ENCODE measurements at regions not wholly inside any gene's neighbourhood (a gene's known extent, or its start where the extent isn't known, plus 50 kb on each side); places are given as distances from the start of the nearest gene placed in this dataset.

DNA sequence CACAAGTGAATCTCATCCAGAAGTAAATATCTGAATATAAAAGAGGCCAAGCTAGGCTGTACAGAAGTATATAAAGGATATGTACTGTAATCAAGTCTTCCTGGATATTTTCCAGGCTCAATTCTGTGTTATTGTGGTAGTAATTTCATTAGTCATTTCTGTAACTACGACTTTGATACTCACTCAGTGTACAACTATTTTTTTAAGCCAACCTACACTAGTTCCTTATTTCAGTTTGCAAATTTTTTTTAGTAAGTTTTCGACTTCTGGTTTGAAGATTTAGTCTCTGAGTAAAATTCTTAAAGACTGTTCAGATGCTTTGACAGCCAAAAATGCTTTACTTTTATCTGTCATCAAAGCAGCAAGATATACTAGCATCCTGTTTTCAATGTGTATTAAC, 130.8 kb downstream of the CAPZA3 start:
- no peaks in the 10 kb centered on the region for H3K36me3 ChIP-seq

DNA sequence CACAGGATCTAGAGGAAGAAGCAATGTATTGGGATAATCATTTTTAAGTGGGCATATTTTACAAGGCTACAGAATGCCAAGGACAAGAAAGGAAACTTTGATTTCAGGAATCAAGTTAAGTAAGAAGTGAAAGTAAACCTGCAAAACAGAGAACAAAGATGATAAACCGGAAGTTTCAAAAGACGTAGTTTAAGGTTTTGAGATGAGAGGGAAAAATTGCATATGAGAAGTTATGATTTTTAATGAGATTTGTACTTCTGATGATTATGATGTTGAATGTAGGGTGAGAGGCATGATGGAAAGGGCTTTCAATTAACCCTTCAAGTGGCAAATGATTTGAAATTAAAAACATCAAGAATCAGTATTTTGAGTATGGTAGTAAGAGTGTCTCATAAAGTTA, 134.9 kb downstream of the CAPZA3 start:
- Histone ChIP-seq H3K4me1 (peaks cover 0 to 13% (median 0%) of the 10 kb centered on the region in 4 donors), H3K36me3 (no peaks in the 10 kb centered on the region), H3K27me3 (no peaks in the 10 kb centered on the region), H3K9me3 (no peaks in the 10 kb centered on the region), H3K27ac (no peak overlapping the region), H3K4me3 (no peak overlapping the region)
- DNase-seq, result no peak
- TF ChIP-seq, protein P1, sequence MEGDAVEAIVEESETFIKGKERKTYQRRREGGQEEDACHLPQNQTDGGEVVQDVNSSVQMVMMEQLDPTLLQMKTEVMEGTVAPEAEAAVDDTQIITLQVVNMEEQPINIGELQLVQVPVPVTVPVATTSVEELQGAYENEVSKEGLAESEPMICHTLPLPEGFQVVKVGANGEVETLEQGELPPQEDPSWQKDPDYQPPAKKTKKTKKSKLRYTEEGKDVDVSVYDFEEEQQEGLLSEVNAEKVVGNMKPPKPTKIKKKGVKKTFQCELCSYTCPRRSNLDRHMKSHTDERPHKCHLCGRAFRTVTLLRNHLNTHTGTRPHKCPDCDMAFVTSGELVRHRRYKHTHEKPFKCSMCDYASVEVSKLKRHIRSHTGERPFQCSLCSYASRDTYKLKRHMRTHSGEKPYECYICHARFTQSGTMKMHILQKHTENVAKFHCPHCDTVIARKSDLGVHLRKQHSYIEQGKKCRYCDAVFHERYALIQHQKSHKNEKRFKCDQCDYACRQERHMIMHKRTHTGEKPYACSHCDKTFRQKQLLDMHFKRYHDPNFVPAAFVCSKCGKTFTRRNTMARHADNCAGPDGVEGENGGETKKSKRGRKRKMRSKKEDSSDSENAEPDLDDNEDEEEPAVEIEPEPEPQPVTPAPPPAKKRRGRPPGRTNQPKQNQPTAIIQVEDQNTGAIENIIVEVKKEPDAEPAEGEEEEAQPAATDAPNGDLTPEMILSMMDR (IDR thresholded peaks at IDR 0.05), result no peak
- TF ChIP-seq POLR2AphosphoS5 (IDR thresholded peaks at IDR 0.05) (no peak), POLR2A (IDR thresholded peaks at IDR 0.05) (no peak)
- intact Hi-C loops (cut with DNase I), result no loop called here
- 76 to 89% methylated on average over 2 of the region's 2 CpGs for WGBS, 2 donors

More for the DNA sequence above, 130.8 kb downstream of the CAPZA3 start:
- DNase-seq, result no peak
- Histone ChIP-seq H3K4me1 (peaks cover 0 to 13% (median 0%) of the 10 kb centered on the region in 4 donors), H3K4me3 (no peak overlapping the region), H3K27ac (no peak overlapping the region), H3K27me3 (no peaks in the 10 kb centered on the region), H3K9me3 (no peaks in the 10 kb centered on the region)
- WGBS, 2 donors, result 20 to 36% methylated on average over 2 of the region's 2 CpGs
- no peak for TF ChIP-seq EP300 (IDR thresholded peaks at IDR 0.05)
- no peak for TF ChIP-seq POLR2A (IDR thresholded peaks at IDR 0.05)
- TF ChIP-seq POLR2AphosphoS5 (IDR thresholded peaks at IDR 0.05), result no peak
- TF ChIP-seq, protein P1 (IDR thresholded peaks at IDR 0.05), result no peak
- intact Hi-C loops (cut with DNase I), result no loop called here

DNA sequence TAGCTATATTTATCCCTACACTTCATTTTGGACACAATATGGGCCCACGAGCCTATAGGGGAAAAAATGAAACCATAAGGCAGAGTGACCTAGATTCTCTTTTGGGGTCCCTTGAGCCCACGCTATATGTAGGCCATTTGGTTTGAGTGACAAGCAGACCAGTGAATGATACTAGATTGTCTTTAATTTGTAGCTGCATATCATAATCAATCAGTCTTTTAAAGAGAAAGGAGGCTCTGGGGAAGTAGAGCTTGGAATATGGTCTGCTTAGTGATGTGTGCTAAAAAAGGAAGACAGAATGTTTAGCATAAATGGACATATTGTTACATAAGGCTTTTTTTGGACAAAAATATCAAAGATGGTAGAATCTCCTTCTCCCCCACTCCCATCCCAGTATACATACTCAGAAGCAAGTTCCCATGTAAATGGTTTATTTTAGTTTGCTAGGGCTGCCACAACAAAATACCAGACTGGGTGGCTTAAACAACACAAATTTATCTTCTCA, 140.8 kb downstream of the CAPZA3 start:
- intact Hi-C loops (cut with DNase I), result no loop called here
- Histone ChIP-seq H3K4me3 (no peak overlapping the region), H3K27me3 (no peaks in the 10 kb centered on the region), H3K27ac (no peak overlapping the region), H3K9me3 (no peaks in the 10 kb centered on the region), H3K36me3 (no peaks in the 10 kb centered on the region), H3K4me1 (no peaks in the 10 kb centered on the region)
- WGBS, 2 donors, result 89 to 92% methylated on average over 2 of the region's 2 CpGs
- no peak for DNase-seq
- TF ChIP-seq EP300 (IDR thresholded peaks at IDR 0.05) (no peak), POLR2A (IDR thresholded peaks at IDR 0.05) (no peak), POLR2AphosphoS5 (IDR thresholded peaks at IDR 0.05) (no peak)
- TF ChIP-seq, protein P1 (IDR thresholded peaks at IDR 0.05), result no peak

GRCh38 chr12:18882690-18883089, 144.8 kb downstream of the CAPZA3 start:
- Histone ChIP-seq H3K36me3 (no peaks in the 10 kb centered on the region), H3K27me3 (no peaks in the 10 kb centered on the region), H3K4me1 (no peaks in the 10 kb centered on the region), H3K27ac (no peak overlapping the region), H3K4me3 (no peak overlapping the region), H3K9me3 (no peaks in the 10 kb centered on the region)
- intact Hi-C loops (cut with DNase I), result no loop called here
- DNase-seq, result no peak
- WGBS, 2 donors, result 73 to 75% methylated on average over 5 of the region's 5 CpGs
- TF ChIP-seq EP300 (IDR thresholded peaks at IDR 0.05) (no peak), POLR2A (IDR thresholded peaks at IDR 0.05) (no peak), POLR2AphosphoS5 (IDR thresholded peaks at IDR 0.05) (no peak)
- TF ChIP-seq, protein P1 (IDR thresholded peaks at IDR 0.05), result no peak

GRCh38 chr12:18886962-18887361, 149.0 kb downstream of the CAPZA3 start:
- Histone ChIP-seq H3K36me3 (no peaks in the 10 kb centered on the region), H3K9me3 (peaks cover 0 to 3% (median 0%) of the 10 kb centered on the region in 4 donors), H3K27me3 (no peaks in the 10 kb centered on the region), H3K27ac (peak overlapping the region in 1 of 4 donors; percentile 64), H3K4me1 (no peaks in the 10 kb centered on the region), H3K4me3 (no peak overlapping the region)
- DNase-seq, result no peak
- WGBS, 2 donors, result 54 to 76% methylated on average over 3 of the region's 3 CpGs
- TF ChIP-seq, protein P1 (IDR thresholded peaks at IDR 0.05), result no peak
- TF ChIP-seq POLR2A (IDR thresholded peaks at IDR 0.05) (no peak), EP300 (IDR thresholded peaks at IDR 0.05) (no peak), POLR2AphosphoS5 (IDR thresholded peaks at IDR 0.05) (no peak)
- intact Hi-C loops (cut with DNase I), result no loop called here

All from sigmoid colon (tissue), 6 donors.